ENCODE measurements at regions not wholly inside any gene's neighbourhood (a gene's known extent, or its start where the extent isn't known, plus 50 kb on each side); places are given as distances from the start of the nearest gene placed in this dataset.

- DNase-seq, result no peak
Measured at GRCh38 chr9:109953300-109953699, 173.3 kb downstream of the PALM2AKAP2 start.

- DNase-seq, result no peak
Measured at GRCh38 chr9:109953813-109954497, 174.0 kb downstream of the PALM2AKAP2 start.

- DNase-seq, result no peak
Measured at GRCh38 chr9:109956717-109957440, 176.9 kb downstream of the PALM2AKAP2 start.

GRCh38 chr9:109959679-109960078 lies 179.7 kb downstream of the PALM2AKAP2 start:
- no peak for DNase-seq

GRCh38 chr9:109961626-109962025 lies 181.6 kb downstream of the PALM2AKAP2 start:
- DNase-seq, result no peak

- DNase-seq, result no peak
Measured at GRCh38 chr9:109962215-109962614, 182.2 kb downstream of the PALM2AKAP2 start.

- no peak for DNase-seq
Measured at GRCh38 chr9:109963079-109963478, 183.1 kb downstream of the PALM2AKAP2 start.

GRCh38 chr9:109966643-109967368 lies 186.8 kb downstream of the PALM2AKAP2 start:
- no peak for DNase-seq

- DNase-seq, result no peak
Measured at GRCh38 chr9:109967651-109968642, 187.9 kb downstream of the PALM2AKAP2 start.

GRCh38 chr9:109969011-109969410 lies 189.0 kb downstream of the PALM2AKAP2 start:
- no peak for DNase-seq

- no peak for DNase-seq
Measured at GRCh38 chr9:109969573-109970237, 189.7 kb downstream of the PALM2AKAP2 start.

GRCh38 chr9:109971226-109971625 lies 191.2 kb downstream of the PALM2AKAP2 start:
- DNase-seq, result no peak

GRCh38 chr9:109972026-109972882 lies 192.3 kb downstream of the PALM2AKAP2 start:
- no peak for DNase-seq

GRCh38 chr9:109973336-109973735 lies 193.3 kb downstream of the PALM2AKAP2 start:
- no peak for DNase-seq

- DNase-seq, result no peak
Measured at GRCh38 chr9:109974143-109974917, 194.3 kb downstream of the PALM2AKAP2 start.

GRCh38 chr9:109974918-109975276 lies 194.9 kb downstream of the PALM2AKAP2 start:
- DNase-seq, result no peak

GRCh38 chr9:109975574-109976295 lies 195.7 kb downstream of the PALM2AKAP2 start:
- no peak for DNase-seq

GRCh38 chr9:109976303-109976702 lies 196.3 kb downstream of the PALM2AKAP2 start:
- DNase-seq, result no peak

- DNase-seq, result no peak
Measured at GRCh38 chr9:109977521-109977920, 197.5 kb downstream of the PALM2AKAP2 start.

GRCh38 chr9:109981091-109981490 lies 201.1 kb downstream of the PALM2AKAP2 start:
- DNase-seq, result no peak

Data from hematopoietic multipotent progenitor cell treated with erythropoietin and hydrocortisone succinate and interleukin-3 and kit ligand, for 6 days (in vitro differentiated cells).